Bronchial epithelial cell (primary cell): ENCODE measurements at regions not wholly inside any gene's neighbourhood (a gene's known extent, or its start where the extent isn't known, plus 50 kb on each side); places are given as distances from the start of the nearest gene placed in this dataset.
A peak's percentile ranks its signal among the peaks of the same experiment; 100 is the strongest.

Experiments
- DNase-seq: peaks from one replicate; pipeline ENCODE4 v3.0.0-alpha.2; 2010; ENCODE audit warnings: low read depth
- FAIRE-seq: peaks from 2 replicates; lab custom pipeline; 2011; peaks lifted over from hg19 to GRCh38; lab: Jason Lieb, UNC
- H3K27me3 ChIP-seq: 2 replicates; pipeline ENCODE4 v1.5.1; 2011; ENCODE audit warnings: low read length; ENCODE audit not compliant: control insufficient read depth, insufficient read depth
- H3K36me3 ChIP-seq: 2 replicates; pipeline ENCODE4 v1.5.1; 2011; ENCODE audit warnings: low read length; ENCODE audit not compliant: control insufficient read depth, insufficient read depth
- H3K4me3 ChIP-seq: 2 replicates; pipeline ENCODE4 v1.5.1; 2011; ENCODE audit warnings: mild to moderate bottlenecking, low read depth, low read length, control low read depth
- TF ChIP-seq, protein P1 (sequence below): IDR thresholded peaks from 2 replicates; pipeline ENCODE4 v1.5.1; 2011; ENCODE audit warnings: mild to moderate bottlenecking, moderate library complexity, low read length, control low read depth, inconsistent platforms; ENCODE audit not compliant: insufficient read depth, severe bottlenecking

DNA sequence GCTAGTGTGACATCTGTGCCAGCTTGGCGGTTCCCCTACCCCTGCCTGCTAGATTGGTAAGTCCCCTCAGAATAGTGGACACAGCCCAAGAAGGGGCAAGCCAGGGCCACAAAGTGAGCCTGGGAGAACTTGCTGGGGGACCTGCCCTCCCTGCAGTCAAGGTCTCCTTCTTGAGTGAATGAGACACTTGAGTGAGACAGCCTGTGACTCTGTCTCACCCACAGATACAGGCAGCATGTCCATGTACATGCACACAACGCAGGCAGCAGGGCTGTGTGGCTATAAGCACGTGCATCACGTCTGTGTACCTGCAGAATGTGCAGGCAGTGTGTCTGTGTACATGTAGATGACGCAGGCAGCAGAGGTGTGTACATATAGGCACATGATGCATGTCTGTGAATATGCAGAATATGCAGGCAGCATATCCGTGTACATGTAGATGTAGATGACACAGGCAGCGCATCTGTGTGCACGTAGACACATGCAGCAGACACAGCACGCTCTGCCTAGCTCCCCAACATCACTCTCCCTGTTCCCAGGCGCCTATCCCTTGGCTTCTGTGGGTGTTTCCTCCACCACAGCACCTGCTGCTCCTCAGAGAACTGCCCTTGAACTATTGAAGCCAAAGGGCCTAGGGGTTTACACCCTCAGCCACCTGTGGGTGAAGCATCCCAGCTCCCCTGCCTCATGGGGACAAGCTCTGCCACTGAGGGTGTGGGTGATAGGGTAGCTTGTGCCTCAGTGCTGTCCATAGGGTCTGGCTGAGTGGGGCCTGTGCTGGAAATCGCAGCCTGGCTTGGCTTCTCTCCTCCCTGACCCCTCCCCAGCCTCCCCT, 147.2 kb upstream of the TWIST2 start:
- no peak overlapping the region for H3K4me3 ChIP-seq
- H3K27me3 ChIP-seq = no peaks in the 10 kb centered on the region
- no peaks in the 10 kb centered on the region for H3K36me3 ChIP-seq
- DNase-seq = no peak
- no peak for FAIRE-seq
- TF ChIP-seq, protein P1, sequence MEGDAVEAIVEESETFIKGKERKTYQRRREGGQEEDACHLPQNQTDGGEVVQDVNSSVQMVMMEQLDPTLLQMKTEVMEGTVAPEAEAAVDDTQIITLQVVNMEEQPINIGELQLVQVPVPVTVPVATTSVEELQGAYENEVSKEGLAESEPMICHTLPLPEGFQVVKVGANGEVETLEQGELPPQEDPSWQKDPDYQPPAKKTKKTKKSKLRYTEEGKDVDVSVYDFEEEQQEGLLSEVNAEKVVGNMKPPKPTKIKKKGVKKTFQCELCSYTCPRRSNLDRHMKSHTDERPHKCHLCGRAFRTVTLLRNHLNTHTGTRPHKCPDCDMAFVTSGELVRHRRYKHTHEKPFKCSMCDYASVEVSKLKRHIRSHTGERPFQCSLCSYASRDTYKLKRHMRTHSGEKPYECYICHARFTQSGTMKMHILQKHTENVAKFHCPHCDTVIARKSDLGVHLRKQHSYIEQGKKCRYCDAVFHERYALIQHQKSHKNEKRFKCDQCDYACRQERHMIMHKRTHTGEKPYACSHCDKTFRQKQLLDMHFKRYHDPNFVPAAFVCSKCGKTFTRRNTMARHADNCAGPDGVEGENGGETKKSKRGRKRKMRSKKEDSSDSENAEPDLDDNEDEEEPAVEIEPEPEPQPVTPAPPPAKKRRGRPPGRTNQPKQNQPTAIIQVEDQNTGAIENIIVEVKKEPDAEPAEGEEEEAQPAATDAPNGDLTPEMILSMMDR = no peak

DNA sequence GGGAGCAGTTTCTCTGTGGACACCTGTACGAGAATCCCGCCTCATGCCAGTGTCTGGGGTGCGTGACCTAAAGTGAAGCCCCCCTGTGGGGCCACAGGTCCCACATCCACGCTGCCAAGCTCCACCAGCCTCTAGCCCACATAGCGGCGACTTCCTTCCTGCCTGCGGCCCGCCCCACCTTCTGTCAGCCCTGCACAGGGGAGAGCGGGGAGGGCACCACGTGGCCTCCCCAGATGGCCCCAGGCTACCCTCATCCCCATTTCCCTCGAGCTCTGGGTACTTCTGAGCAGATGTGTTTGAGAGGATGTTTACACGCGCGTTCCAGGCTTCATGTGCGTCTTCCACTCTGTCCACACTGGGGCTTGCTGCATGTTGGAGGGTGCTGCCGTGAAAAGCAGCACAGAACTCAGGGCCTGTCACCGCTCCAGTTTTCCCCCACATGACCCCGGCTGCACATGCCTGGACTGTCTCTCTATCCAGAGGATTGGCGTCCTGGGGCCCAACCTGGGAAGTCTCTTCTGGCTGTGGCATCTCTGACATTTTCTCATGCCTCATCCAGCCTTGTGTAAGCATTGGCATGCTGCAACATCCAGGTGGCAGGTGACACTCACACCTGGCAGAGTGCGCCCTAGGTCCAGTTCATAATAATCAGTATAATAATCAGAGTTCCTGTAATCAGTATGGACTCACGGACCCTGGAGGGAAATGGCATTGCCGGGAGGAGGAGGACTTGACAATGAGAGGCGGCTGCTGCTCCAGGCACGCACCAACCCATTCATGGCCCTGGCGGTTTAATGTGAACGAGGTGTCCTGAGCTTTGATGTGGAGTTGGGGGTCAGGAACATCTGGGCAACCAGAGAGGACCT, 146.3 kb upstream of the TWIST2 start:
- TF ChIP-seq, protein P1 = no peak
- no peak overlapping the region for H3K4me3 ChIP-seq
- FAIRE-seq (peak; percentile 50), DNase-seq (no peak)
- H3K27me3 ChIP-seq = no peaks in the 10 kb centered on the region
- no peaks in the 10 kb centered on the region for H3K36me3 ChIP-seq

DNA sequence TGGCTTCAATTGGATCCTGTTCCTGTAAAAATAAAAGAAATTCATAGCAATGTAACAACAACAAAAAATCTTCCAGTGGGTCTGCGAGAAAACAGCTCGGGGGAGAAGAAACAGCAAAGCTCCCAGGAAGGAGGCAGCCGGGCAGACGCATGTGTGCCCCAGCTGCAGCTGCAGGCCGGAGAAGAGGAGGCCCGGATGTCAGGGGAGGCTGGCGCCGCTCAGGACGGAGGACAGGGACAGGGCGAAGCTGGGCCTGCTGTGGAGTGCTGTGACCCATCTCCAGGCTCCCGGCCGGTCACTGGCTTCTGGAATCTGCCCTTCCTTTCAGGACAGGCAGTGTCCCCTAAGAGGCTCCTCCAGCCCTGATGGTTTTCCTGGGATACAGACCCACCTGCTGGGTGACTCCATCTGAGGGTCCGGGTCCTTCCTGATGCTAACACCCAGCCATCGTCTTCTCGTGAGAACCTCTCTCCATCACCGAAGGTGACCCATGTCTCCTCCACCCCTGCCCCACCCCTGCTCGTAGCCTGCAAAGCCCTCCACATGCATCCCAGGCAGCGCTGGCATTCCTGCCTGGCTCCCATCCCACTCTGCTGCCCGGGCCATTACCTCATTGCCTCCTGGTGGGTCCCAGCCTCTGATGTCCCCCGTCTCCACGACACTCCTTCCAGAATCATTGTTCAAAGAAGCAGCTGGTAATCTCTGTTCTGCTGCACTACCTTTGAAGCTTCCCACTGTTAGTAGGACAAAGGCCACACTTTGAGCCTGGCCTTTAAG, 145.4 kb upstream of the TWIST2 start:
- TF ChIP-seq, protein P1 = no peak
- H3K27me3 ChIP-seq = no peaks in the 10 kb centered on the region
- FAIRE-seq (no peak), DNase-seq (no peak)
- no peak overlapping the region for H3K4me3 ChIP-seq
- no peaks in the 10 kb centered on the region for H3K36me3 ChIP-seq

DNA sequence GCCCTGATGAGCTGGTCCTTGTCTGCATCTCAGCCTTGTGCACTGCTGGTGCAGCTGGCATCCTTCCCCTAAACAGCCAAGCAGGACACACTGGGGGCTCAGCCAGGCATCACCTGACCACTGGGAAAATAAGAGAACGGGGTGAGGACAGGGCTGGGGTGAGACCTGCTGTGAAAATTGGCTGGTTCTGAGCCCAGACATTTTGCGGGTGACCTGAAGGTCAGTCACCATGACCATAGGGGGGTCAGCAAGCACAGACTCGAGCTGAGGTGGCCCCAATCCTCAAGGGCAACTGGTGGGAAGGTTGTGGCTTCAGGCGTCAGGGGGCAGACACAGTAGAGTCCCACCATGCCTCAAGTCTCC, 144.9 kb upstream of the TWIST2 start:
- TF ChIP-seq, protein P1 = no peak
- FAIRE-seq = no peak
- H3K4me3 ChIP-seq = no peak overlapping the region
- DNase-seq = no peak
- no peaks in the 10 kb centered on the region for H3K36me3 ChIP-seq
- no peaks in the 10 kb centered on the region for H3K27me3 ChIP-seq

DNA sequence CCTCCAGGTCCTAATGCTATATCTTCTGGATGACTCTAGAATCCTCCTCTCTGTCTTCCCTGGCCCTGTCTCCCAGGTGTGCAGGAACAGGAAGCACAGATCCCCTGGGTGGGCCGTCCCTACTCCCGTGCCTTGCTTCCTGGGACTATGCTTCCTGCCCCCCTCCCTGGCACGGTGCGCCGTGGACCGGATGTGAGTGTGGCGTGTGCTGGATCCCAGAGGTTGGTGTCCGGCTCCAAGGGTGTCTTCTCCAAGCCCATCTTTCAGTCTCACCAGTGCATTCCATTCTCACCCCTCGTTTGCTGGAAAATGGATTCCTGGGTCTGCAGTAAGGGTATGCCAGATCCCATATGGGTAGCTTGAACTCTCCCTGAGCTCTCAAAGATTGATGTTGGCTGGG, 144.4 kb upstream of the TWIST2 start:
- TF ChIP-seq, protein P1 = no peak
- no peak for DNase-seq

More for the DNA sequence above, 144.4 kb upstream of the TWIST2 start:
- FAIRE-seq = no peak
- H3K36me3 ChIP-seq = no peaks in the 10 kb centered on the region
- no peak overlapping the region for H3K4me3 ChIP-seq
- H3K27me3 ChIP-seq = no peaks in the 10 kb centered on the region
